Memory B cell (primary cell): ENCODE measurements at regions not wholly inside any gene's neighbourhood (a gene's known extent, or its start where the extent isn't known, plus 50 kb on each side); places are given as distances from the start of the nearest gene placed in this dataset.
"Not testable (repeated sequence)": the region's sequence is repeated elsewhere in the genome, so short reads cannot be mapped to it uniquely, and the experiment has no call there.

Experiments
- ATAC-seq: fragments of 150-1000 bp; cut with Tn5 transposase; 2 replicates; pipeline ENCODE4 v1.10.0; 2021; ENCODE audit warnings: low read depth, mild to moderate bottlenecking, moderate library complexity
- DNase-seq, 2 donors: peaks; one replicate each; pipeline ENCODE4 v3.0.0; 2022; ENCODE audit warnings: low spot score in 2 of 2
- H3K27ac Mint-ChIP-seq: one replicate; pipeline ENCODE4 v1.8.0; 2022; ENCODE audit warnings: mild to moderate bottlenecking, moderate library complexity, mixed read lengths
- H3K27me3 Mint-ChIP-seq: one replicate; pipeline ENCODE4 v1.8.0; 2022; ENCODE audit warnings: mixed read lengths
- H3K36me3 Mint-ChIP-seq: one replicate; pipeline ENCODE4 v1.8.0; 2022; ENCODE audit warnings: mild to moderate bottlenecking, mixed read lengths
- H3K4me1 Mint-ChIP-seq: one replicate; pipeline ENCODE4 v1.8.0; 2022; ENCODE audit warnings: mixed read lengths
- H3K4me3 Mint-ChIP-seq: one replicate; pipeline ENCODE4 v1.8.0; 2022; ENCODE audit warnings: mild to moderate bottlenecking, moderate library complexity, mixed read lengths
- H3K9me3 Mint-ChIP-seq: one replicate; pipeline ENCODE4 v1.8.0; 2022; ENCODE audit warnings: mixed read lengths

DNA sequence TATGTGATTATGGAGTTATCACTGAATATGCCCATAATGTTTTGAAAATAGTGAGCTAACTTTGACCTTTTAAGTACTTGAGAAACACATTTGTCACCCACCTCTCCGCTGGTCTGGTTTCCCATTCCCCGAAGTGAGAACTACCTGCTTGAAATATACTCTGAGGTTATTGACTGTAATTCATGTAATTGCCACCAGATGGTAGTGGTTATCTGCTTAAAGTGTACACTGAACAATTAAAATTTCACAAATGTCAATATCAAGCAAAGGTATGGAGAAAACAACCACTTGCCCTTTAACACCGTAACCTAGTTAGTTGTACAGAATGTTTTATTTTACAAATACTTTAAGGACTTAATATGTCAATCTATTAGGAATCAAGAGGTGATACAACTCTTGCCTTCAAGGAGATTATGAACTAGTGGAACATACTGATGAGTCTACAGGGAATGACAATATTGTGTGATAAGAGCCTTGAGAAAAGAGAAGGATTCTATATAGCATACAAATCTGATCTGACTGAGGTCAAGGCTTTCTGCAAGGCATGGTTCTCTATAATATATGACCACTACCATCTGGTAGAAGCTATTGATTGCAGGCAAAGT lies 316.8 kb upstream of the KCNH7 start:
- ATAC-seq: no peak
- no peak overlapping the region for H3K4me3 Mint-ChIP-seq
- H3K36me3 Mint-ChIP-seq: no peaks in the 10 kb centered on the region
- no peaks in the 10 kb centered on the region for H3K27me3 Mint-ChIP-seq
- H3K27ac Mint-ChIP-seq: no peak overlapping the region
- DNase-seq: no peak
- no peaks in the 10 kb centered on the region for H3K4me1 Mint-ChIP-seq
- H3K9me3 Mint-ChIP-seq: no peaks in the 10 kb centered on the region

DNA sequence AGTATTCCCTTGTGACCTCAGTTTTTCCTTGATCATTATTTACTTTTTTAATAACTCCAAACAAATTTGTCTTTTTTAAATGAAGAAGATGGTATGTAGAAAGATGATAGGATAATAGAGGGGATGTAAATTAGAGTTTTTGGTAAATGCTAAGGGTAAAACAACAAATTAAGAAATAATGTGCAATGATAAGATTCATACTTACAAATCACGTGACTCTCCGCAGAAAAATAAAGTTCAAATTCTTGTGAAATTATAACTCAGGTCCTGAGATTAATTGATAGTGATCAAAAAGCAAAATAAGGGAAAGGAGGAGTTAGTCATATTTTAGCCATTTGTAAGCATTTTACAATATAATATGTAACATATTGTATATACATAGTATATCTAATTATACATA lies 304.1 kb upstream of the KCNH7 start:
- ATAC-seq: no peak
- Mint-ChIP-seq H3K36me3 (no peaks in the 10 kb centered on the region), H3K4me1 (no peaks in the 10 kb centered on the region), H3K27ac (no peak overlapping the region), H3K9me3 (peaks cover 2% of the 10 kb centered on the region), H3K27me3 (no peaks in the 10 kb centered on the region), H3K4me3 (no peak overlapping the region)
- no peak for DNase-seq

DNA sequence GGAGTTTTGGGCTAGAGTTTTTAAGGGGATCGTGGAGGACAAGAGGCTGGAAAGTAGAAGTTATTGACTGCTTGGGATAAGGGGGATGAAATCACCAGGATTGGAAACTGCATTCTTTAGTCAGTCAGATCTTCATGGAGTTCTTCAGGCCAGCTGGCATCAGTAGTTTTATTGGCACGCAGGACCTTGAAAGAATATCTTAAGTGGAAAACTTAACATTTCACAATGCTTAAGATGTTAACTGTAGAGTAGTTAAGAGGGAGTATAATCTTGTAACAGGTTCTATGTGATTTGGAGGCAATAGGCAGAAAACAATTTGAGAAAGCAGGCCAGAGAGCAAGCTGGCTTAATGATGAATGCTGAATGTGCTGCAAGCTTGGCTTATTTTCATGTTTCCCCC lies 300.4 kb upstream of the KCNH7 start:
- no peaks in the 10 kb centered on the region for H3K36me3 Mint-ChIP-seq
- H3K27me3 Mint-ChIP-seq: no peaks in the 10 kb centered on the region
- no peak for DNase-seq
- no peak overlapping the region for H3K4me3 Mint-ChIP-seq
- ATAC-seq: no peak
- H3K9me3 Mint-ChIP-seq: peaks cover 2% of the 10 kb centered on the region
- H3K27ac Mint-ChIP-seq: no peak overlapping the region
- H3K4me1 Mint-ChIP-seq: no peaks in the 10 kb centered on the region

DNA sequence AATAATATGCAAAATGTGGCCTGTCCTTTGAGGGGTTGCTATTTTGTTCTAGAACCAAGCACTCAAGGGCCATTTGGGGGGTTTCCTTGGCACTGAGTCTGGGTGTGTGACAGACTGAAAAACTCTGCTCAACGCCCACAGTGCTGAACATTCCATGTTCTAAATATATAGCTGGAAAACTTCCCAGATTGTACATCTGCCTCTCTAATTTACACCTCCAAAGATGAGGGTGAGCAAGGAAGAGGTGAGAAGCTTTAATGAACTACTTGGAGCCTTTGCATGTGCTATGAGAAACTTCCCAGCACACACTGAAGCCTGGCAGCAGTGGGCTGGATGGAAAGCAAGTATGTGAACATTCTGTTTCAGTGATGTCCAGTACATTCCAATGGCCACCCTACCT lies 296.7 kb upstream of the KCNH7 start:
- no peak for ATAC-seq
- Mint-ChIP-seq H3K9me3 (peaks cover 2% of the 10 kb centered on the region), H3K27me3 (no peaks in the 10 kb centered on the region), H3K4me3 (no peak overlapping the region), H3K4me1 (no peaks in the 10 kb centered on the region), H3K36me3 (no peaks in the 10 kb centered on the region), H3K27ac (no peak overlapping the region)
- no peak for DNase-seq

GRCh38 chr2:163133602-163134001 lies 295.0 kb upstream of the KCNH7 start:
- Mint-ChIP-seq H3K4me3 (no peak overlapping the region), H3K27me3 (no peaks in the 10 kb centered on the region), H3K4me1 (no peaks in the 10 kb centered on the region), H3K36me3 (no peaks in the 10 kb centered on the region), H3K27ac (no peak overlapping the region), H3K9me3 (peaks cover under 1% of the 10 kb centered on the region)
- DNase-seq (no peak), ATAC-seq (no peak)

DNA sequence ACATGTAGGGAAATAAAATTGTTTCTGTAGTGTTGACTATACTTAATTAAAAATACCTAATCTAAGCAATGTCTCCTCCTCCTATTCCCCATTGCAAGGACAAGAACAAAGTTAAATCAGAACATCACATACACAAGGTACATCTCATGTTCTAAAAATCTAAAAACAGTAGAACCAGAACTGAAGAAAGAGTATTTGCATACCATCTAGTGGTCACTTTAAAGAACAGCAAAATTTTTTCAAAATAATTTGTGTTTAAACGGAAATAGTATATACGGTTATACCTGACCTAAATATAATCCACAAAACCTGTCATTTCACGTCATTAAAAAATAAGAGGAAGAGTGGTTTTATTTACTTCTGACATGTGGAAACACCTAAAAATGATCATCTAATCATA lies 294.3 kb upstream of the KCNH7 start:
- Mint-ChIP-seq H3K9me3 (no peaks in the 10 kb centered on the region), H3K27ac (no peak overlapping the region), H3K4me3 (no peak overlapping the region), H3K27me3 (no peaks in the 10 kb centered on the region), H3K36me3 (no peaks in the 10 kb centered on the region), H3K4me1 (no peaks in the 10 kb centered on the region)
- no peak for ATAC-seq
- DNase-seq: no peak

DNA sequence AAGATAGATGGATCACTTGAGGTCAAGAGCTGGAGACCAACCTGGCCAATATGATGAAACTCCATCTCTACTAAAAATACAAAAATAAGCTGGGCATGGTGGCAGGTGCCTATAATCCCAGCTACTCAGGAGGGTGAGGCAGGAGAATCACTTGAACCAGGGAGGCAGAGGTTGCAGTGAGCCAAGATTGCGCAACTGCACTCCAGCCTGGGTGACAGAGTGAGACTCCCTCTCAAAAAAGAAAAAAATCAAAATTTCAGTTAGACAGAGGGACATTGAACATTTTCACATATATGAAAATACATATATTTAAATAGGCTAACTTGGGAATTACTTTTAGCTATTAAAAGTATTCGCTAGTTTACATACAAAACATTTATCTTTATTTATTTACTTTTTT lies 293.6 kb upstream of the KCNH7 start:
- not testable (repeated sequence) for H3K36me3 Mint-ChIP-seq, H3K4me3 Mint-ChIP-seq, H3K4me1 Mint-ChIP-seq, H3K9me3 Mint-ChIP-seq, ATAC-seq, DNase-seq, H3K27me3 Mint-ChIP-seq, H3K27ac Mint-ChIP-seq

DNA sequence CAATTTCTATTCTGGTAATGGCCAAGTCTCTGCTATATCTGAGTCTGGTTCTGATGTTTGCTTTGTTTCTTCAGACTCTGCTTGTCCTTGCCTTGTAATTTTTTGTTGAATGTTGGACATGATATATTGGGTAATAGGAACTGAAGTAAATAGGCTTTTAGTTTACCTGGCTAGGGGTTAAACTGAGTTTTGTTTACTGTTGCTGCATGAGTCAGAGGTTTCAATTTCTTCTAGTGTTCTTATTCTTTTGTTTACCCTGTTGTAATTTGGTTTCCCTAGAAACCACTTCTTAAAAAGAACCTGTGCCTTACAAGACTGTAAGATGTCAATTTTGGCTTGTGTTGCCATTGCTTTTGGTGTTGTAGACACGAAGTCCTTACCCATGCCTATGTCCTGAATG lies 285.0 kb upstream of the KCNH7 start:
- Mint-ChIP-seq H3K4me1 (no peaks in the 10 kb centered on the region), H3K9me3 (no peaks in the 10 kb centered on the region), H3K27me3 (no peaks in the 10 kb centered on the region), H3K36me3 (no peaks in the 10 kb centered on the region), H3K4me3 (no peak overlapping the region), H3K27ac (no peak overlapping the region)
- DNase-seq (no peak), ATAC-seq (no peak)

DNA sequence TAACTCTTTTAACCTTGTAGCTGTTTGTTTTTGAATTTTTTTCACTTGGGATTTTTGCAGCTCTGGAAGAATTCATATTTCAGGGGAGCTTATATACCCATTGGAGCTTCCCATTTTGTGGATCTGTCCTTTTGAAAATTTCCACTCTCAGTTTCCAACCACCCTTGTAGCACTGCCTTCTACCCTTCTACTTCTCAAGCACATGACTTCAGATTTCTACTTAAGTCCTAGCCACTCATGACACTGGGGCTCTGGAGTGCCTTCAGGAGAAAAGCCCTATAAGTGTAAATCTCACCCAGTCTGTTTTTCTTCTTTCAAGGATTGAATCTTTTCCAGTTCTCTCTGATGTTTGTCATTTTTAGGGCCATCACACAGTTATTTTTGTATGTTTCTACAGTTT lies 283.7 kb upstream of the KCNH7 start:
- no peak for ATAC-seq
- no peak for DNase-seq
- H3K9me3 Mint-ChIP-seq: no peaks in the 10 kb centered on the region
- H3K36me3 Mint-ChIP-seq: no peaks in the 10 kb centered on the region
- no peaks in the 10 kb centered on the region for H3K4me1 Mint-ChIP-seq
- H3K27me3 Mint-ChIP-seq: no peaks in the 10 kb centered on the region
- H3K4me3 Mint-ChIP-seq: no peak overlapping the region
- no peak overlapping the region for H3K27ac Mint-ChIP-seq

DNA sequence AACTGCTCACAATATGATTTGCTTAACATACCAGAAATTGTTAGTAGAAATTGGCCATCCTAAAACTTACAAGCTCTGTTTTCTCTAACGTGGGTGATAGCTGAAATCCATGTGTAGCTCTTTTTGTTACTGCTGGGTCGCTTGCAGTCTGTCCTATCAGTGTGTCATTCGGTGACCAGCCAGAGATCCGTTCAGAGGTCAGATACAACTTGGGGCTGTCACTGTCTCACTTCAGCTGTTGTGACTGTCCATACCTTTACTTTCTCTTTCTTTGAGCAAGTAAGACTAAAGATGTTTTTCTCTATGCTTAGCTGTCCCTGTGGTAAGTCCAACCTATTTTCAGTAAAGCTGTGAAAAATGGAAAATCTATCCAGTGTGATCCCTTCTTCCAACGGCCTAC lies 282.9 kb upstream of the KCNH7 start:
- DNase-seq (no peak), ATAC-seq (no peak)
- Mint-ChIP-seq H3K27ac (no peak overlapping the region), H3K4me3 (no peak overlapping the region), H3K4me1 (no peaks in the 10 kb centered on the region), H3K9me3 (no peaks in the 10 kb centered on the region), H3K36me3 (no peaks in the 10 kb centered on the region), H3K27me3 (no peaks in the 10 kb centered on the region)

- H3K27me3 Mint-ChIP-seq: no peaks in the 10 kb centered on the region
- no peak for ATAC-seq
Measured at GRCh38 chr2:163119966-163120365, 281.4 kb upstream of the KCNH7 start.

DNA sequence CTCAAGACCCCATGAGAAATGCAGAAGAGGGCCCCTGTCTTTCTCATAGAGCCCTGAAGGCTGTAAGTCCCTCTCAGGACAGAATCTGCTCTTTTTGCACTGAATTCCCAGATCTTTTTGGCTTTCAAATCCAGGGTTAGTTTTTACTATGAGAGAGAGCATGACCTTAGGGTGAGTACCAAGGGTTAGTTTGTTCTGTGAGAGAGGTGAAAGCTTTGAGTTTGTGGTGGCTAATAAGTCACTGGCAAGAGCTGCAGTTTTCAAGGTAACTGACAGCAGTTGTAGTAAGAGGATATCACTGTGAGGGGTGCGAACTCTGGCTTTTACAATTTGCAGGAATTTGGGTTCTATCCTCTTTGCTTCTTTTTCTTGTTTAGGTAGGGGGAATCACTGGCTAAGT lies 248.4 kb upstream of the KCNH7 start:
- H3K27ac Mint-ChIP-seq: no peak overlapping the region
- peaks cover 7% of the 10 kb centered on the region for H3K9me3 Mint-ChIP-seq
- H3K36me3 Mint-ChIP-seq: no peaks in the 10 kb centered on the region
- H3K27me3 Mint-ChIP-seq: no peaks in the 10 kb centered on the region
- ATAC-seq (no peak), DNase-seq (no peak)
- H3K4me1 Mint-ChIP-seq: no peaks in the 10 kb centered on the region
- H3K4me3 Mint-ChIP-seq: no peak overlapping the region

More at GRCh38 chr2:163119966-163120365, 281.4 kb upstream of the KCNH7 start:
- DNase-seq: no peak
- Mint-ChIP-seq H3K4me1 (no peaks in the 10 kb centered on the region), H3K4me3 (no peak overlapping the region), H3K9me3 (peaks cover 1% of the 10 kb centered on the region), H3K27ac (no peak overlapping the region), H3K36me3 (no peaks in the 10 kb centered on the region)

GRCh38 chr2:163085366-163086024 lies 246.9 kb upstream of the KCNH7 start:
- not testable (repeated sequence) for H3K9me3 Mint-ChIP-seq, ATAC-seq

GRCh38 chr2:163081754-163082153 lies 243.2 kb upstream of the KCNH7 start:
- DNase-seq (no peak), ATAC-seq (no peak)
- H3K27me3 Mint-ChIP-seq: no peaks in the 10 kb centered on the region
- H3K4me1 Mint-ChIP-seq: no peaks in the 10 kb centered on the region
- H3K9me3 Mint-ChIP-seq: peaks cover 7% of the 10 kb centered on the region
- no peaks in the 10 kb centered on the region for H3K36me3 Mint-ChIP-seq
- H3K27ac Mint-ChIP-seq: no peak overlapping the region
- H3K4me3 Mint-ChIP-seq: no peak overlapping the region

More at GRCh38 chr2:163085366-163086024, 246.9 kb upstream of the KCNH7 start:
- not testable (repeated sequence) for H3K27me3 Mint-ChIP-seq, H3K4me1 Mint-ChIP-seq, H3K4me3 Mint-ChIP-seq, H3K36me3 Mint-ChIP-seq, H3K27ac Mint-ChIP-seq, DNase-seq

DNA sequence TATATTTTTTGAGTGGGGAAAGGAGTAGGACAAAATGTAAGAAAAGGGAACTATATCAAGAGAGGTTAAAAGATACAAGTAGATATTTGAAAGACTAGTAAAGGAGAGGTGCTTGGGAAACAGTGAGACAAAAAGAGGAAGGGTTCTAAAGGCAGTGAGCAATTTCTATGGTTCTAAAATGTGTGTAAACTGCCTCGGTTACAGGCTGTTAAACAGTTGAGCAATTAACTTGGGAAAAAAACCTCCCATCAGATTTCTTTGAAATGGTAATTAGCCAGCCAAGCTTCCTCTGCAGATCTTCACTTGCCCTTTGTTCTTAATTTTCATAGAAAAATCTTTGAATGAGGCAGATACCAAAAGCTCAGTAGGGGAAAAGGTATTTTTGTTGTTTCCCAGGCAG lies 238.7 kb upstream of the KCNH7 start:
- no peak overlapping the region for H3K27ac Mint-ChIP-seq

More for the DNA sequence above, 238.7 kb upstream of the KCNH7 start:
- H3K4me3 Mint-ChIP-seq: no peak overlapping the region
- no peaks in the 10 kb centered on the region for H3K36me3 Mint-ChIP-seq
- ATAC-seq (no peak), DNase-seq (no peak)
- H3K9me3 Mint-ChIP-seq: peaks cover 1% of the 10 kb centered on the region
- no peaks in the 10 kb centered on the region for H3K4me1 Mint-ChIP-seq
- no peaks in the 10 kb centered on the region for H3K27me3 Mint-ChIP-seq
